ENCODE measurements at regions not wholly inside any gene's neighbourhood (a gene's known extent, or its start where the extent isn't known, plus 50 kb on each side); places are given as distances from the start of the nearest gene placed in this dataset.

GRCh38 chr3:86303935-86304334 is 687.0 kb downstream of the VGLL3 start:
- TF ChIP-seq CTCF (IDR thresholded peaks at IDR 0.05; ENCODE audit: poor library complexity) (no peak), EZH2phosphoT487 (IDR thresholded peaks at IDR 0.05; ENCODE audit: low read depth, severe bottlenecking, unreplicated experiment) (no peak), EZH2 (IDR thresholded peaks at IDR 0.05; ENCODE audit: borderline replicate concordance) (no peak)
